Peyer's patch (tissue), 4 donors: ENCODE measurements at regions not wholly inside any gene's neighbourhood (a gene's known extent, or its start where the extent isn't known, plus 50 kb on each side); places are given as distances from the start of the nearest gene placed in this dataset.

Source experiments
- POLR2A ChIP-seq, 2 donors: fragments of 450-650 bp; IDR thresholded peaks; one replicate each; pipeline ENCODE4 v1.5.1; 2017; ENCODE audit warnings: antibody characterized with exemption in 2 of 2, mild to moderate bottlenecking in 2 of 2, moderate library complexity in 2 of 2
- TF ChIP-seq, protein P1 (sequence below), 6 experiments: fragments of 450-650 bp in 4 of 6; fragments of 200-600 bp in 2 of 6; sonication (generic) in 1 of 6; IDR thresholded peaks; one replicate each; pipeline ENCODE4 v1.5.1; 2017 to 2019; ENCODE audit warnings: antibody characterized with exemption in 6 of 6, mild to moderate bottlenecking in 3 of 6, moderate library complexity in 1 of 6

DNA sequence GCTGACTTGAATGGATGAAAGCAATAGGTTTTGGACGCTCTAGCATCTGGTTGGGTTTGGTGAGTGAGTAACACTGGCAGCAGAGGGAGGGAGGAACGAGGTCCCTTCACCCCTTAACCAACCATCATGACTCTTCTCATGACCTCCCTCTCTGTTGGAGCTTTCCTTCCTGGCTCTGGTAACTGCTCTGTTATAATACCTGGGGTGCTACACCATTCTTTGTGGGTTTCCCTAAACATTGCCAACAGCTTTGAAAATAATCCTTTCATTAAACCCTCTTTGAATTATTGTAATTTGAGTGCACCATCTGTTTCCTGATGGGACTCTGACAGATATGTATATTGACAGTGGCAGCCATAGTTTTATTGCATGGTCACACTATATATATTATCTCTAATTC, 146.2 kb upstream of the PTPRG start:
- TF ChIP-seq, protein P1, sequence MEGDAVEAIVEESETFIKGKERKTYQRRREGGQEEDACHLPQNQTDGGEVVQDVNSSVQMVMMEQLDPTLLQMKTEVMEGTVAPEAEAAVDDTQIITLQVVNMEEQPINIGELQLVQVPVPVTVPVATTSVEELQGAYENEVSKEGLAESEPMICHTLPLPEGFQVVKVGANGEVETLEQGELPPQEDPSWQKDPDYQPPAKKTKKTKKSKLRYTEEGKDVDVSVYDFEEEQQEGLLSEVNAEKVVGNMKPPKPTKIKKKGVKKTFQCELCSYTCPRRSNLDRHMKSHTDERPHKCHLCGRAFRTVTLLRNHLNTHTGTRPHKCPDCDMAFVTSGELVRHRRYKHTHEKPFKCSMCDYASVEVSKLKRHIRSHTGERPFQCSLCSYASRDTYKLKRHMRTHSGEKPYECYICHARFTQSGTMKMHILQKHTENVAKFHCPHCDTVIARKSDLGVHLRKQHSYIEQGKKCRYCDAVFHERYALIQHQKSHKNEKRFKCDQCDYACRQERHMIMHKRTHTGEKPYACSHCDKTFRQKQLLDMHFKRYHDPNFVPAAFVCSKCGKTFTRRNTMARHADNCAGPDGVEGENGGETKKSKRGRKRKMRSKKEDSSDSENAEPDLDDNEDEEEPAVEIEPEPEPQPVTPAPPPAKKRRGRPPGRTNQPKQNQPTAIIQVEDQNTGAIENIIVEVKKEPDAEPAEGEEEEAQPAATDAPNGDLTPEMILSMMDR (IDR thresholded peaks at IDR 0.05) = no peak
- TF ChIP-seq POLR2A (IDR thresholded peaks at IDR 0.05) = no peak
